Type B pancreatic cell (in vitro differentiated cells): ENCODE measurements at regions not wholly inside any gene's neighbourhood (a gene's known extent, or its start where the extent isn't known, plus 50 kb on each side); places are given as distances from the start of the nearest gene placed in this dataset.
"Not testable (repeated sequence)": the region's sequence is repeated elsewhere in the genome, so short reads cannot be mapped to it uniquely, and the experiment has no call there.

Source experiments
- DNase-seq: peaks from one replicate; pipeline ENCODE4 v3.0.0; 2021; ENCODE audit warnings: mixed read lengths; ENCODE audit not compliant: unreplicated experiment; ENCODE audit errors: extremely low spot score
- H3K27ac Mint-ChIP-seq: 2 replicates; pipeline ENCODE4 v1.8.0; 2021; ENCODE audit warnings: mild to moderate bottlenecking, mixed read lengths
- H3K27me3 Mint-ChIP-seq: 2 replicates; pipeline ENCODE4 v1.8.0; 2021; ENCODE audit warnings: mixed read lengths
- H3K36me3 Mint-ChIP-seq: 2 replicates; pipeline ENCODE4 v1.8.0; 2021; ENCODE audit warnings: mixed read lengths
- H3K4me1 Mint-ChIP-seq: one replicate; pipeline ENCODE4 v1.8.0; 2021; ENCODE audit warnings: mixed read lengths; ENCODE audit not compliant: unreplicated experiment
- H3K4me3 Mint-ChIP-seq: 2 replicates; pipeline ENCODE4 v1.8.0; 2021; ENCODE audit warnings: mild to moderate bottlenecking, mixed read lengths
- H3K9me3 Mint-ChIP-seq: 2 replicates; pipeline ENCODE4 v1.8.0; 2021; ENCODE audit warnings: mixed read lengths
- CTCF ChIP-seq: fragments of 200-600 bp; sonication (generic); conservative IDR thresholded peaks from 2 replicates; pipeline ENCODE4 v1.5.0; 2021; ENCODE audit warnings: antibody characterized with exemption, mild to moderate bottlenecking

- no peaks in the 10 kb centered on the region for H3K27me3 Mint-ChIP-seq
- no peaks in the 10 kb centered on the region for H3K9me3 Mint-ChIP-seq
- H3K4me1 Mint-ChIP-seq: no peaks in the 10 kb centered on the region
- no peak for TF ChIP-seq CTCF
- H3K4me3 Mint-ChIP-seq: no peak overlapping the region
- DNase-seq: no peak
- no peak overlapping the region for H3K27ac Mint-ChIP-seq
- no peaks in the 10 kb centered on the region for H3K36me3 Mint-ChIP-seq
Observed at GRCh38 chr6:9690388-9690787, 724.5 kb downstream of the TFAP2A start.

DNA sequence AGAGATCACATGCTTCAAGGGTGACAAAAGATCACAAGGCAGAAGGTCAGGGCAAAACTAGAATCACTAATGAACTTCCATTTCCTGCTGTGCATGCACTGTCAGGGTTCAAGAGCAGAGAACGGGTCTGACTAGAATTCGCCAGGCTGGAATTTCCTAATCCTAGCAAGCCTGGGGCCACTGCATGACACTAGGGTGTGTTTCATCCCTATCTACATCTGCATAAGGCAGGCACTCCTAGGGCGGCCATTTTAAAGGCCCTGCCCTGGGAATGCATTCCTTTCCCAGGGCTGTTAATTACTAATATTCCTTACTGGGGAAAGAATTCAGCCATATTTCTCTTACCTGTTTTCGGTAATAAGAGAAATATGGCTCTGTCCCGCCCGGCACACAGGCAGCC is 734.1 kb downstream of the TFAP2A start:
- not testable (repeated sequence) for H3K4me3 Mint-ChIP-seq, H3K27ac Mint-ChIP-seq, H3K27me3 Mint-ChIP-seq, H3K9me3 Mint-ChIP-seq, H3K4me1 Mint-ChIP-seq, DNase-seq, H3K36me3 Mint-ChIP-seq

DNA sequence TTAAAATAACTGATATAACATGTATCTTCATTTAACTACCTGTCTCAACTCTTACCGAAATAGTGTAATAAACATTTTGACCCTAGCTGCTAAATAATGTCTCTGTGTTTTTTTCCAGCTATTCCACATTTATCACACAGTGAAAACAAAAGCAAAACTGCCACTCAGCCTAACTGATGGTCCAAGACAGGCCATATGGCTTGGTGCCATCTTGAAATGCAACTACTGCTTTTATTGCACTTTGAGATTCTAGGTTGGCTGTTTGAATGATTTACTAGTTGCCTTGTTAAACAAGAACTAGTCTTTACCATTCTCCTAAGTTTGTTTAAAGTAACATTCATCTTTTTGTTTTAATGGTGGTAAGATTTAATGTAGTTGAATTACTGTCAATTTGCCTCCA is 739.8 kb downstream of the TFAP2A start:
- no peaks in the 10 kb centered on the region for H3K36me3 Mint-ChIP-seq
- no peak for TF ChIP-seq CTCF
- no peaks in the 10 kb centered on the region for H3K9me3 Mint-ChIP-seq
- no peak overlapping the region for H3K4me3 Mint-ChIP-seq
- no peak overlapping the region for H3K27ac Mint-ChIP-seq
- no peak for DNase-seq
- H3K4me1 Mint-ChIP-seq: no peaks in the 10 kb centered on the region
- no peaks in the 10 kb centered on the region for H3K27me3 Mint-ChIP-seq

- H3K27me3 Mint-ChIP-seq: no peaks in the 10 kb centered on the region
- no peaks in the 10 kb centered on the region for H3K36me3 Mint-ChIP-seq
- no peak for DNase-seq
- no peaks in the 10 kb centered on the region for H3K4me1 Mint-ChIP-seq
- no peak overlapping the region for H3K27ac Mint-ChIP-seq
- TF ChIP-seq CTCF: no peak
- peaks cover 5% of the 10 kb centered on the region for H3K9me3 Mint-ChIP-seq
- H3K4me3 Mint-ChIP-seq: no peak overlapping the region
Observed at GRCh38 chr6:9659848-9660247, 755.0 kb downstream of the TFAP2A start.

DNA sequence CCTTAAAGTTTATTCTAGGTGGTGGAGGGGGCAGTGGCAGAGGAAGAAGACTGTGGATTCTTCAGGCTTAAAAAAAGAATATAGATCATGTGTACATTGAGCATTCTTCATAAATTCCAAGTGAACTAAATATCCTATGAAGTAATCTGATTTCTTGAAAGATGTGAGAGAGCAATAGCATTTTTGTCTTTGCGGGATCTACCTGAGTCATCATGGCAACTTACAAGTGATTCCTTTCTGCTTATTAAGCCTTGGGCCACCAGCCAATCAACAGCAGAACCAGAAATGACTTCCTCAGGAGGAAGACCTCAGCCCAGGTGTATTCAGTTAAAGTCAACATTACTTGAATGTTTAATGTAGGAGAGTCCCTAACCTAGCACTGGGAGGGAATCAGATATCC is 756.9 kb downstream of the TFAP2A start:
- H3K4me3 Mint-ChIP-seq: no peak overlapping the region
- H3K9me3 Mint-ChIP-seq: peaks cover 5% of the 10 kb centered on the region
- H3K36me3 Mint-ChIP-seq: no peaks in the 10 kb centered on the region
- H3K27ac Mint-ChIP-seq: no peak overlapping the region
- DNase-seq: no peak
- no peaks in the 10 kb centered on the region for H3K27me3 Mint-ChIP-seq
- H3K4me1 Mint-ChIP-seq: no peaks in the 10 kb centered on the region
- TF ChIP-seq CTCF: no peak

DNA sequence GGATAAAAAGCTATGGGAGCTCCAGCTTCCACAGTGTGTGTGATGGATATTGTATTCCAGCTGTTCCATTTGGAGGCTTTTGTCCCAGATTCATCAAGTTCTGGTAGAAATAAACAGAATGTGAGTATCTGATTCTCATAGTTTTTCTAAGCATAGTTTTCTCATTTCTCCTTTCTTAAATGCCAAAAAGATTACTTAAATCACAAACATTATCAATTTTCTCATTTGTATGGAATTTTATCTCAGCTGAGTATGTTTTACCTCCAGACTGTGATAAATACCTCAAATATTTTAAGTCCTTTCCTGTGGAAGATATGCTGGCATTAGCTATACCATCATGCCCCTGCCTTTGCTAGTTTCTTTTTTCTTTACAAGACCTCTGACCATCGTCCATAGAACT is 767.3 kb downstream of the TFAP2A start:
- H3K9me3 Mint-ChIP-seq: no peaks in the 10 kb centered on the region
- peaks cover 11% of the 10 kb centered on the region for H3K4me1 Mint-ChIP-seq
- H3K4me3 Mint-ChIP-seq: no peak overlapping the region
- no peaks in the 10 kb centered on the region for H3K36me3 Mint-ChIP-seq
- TF ChIP-seq CTCF: no peak
- H3K27me3 Mint-ChIP-seq: no peaks in the 10 kb centered on the region
- no peak overlapping the region for H3K27ac Mint-ChIP-seq
- no peak for DNase-seq
